ENCODE measurements at regions not wholly inside any gene's neighbourhood (a gene's known extent, or its start where the extent isn't known, plus 50 kb on each side); places are given as distances from the start of the nearest gene placed in this dataset.
"Not testable (repeated sequence)": the region's sequence is repeated elsewhere in the genome, so short reads cannot be mapped to it uniquely, and the experiment has no call there.

DNA sequence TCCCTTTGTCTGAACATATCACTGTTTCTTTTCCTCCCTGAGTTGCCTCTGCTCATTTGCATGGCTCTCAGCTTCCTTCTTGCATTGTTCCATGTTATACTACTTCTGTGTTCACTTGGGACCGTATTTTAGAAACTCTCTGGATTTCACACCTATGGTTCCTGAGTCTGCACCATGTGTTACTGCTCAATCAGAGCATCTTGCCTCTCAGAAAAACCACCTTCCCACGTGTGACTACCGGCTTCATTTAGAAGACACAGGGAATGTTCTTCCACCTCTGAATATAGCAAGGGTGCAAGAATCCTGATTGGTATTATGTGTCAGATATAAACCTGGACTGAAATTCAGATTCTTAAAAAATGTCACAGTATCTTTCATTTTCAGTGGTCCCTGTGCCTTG, 731.2 kb downstream of the TDRD15 start:
- DNase-seq (ENCODE audit: low read depth) = no peak

DNA sequence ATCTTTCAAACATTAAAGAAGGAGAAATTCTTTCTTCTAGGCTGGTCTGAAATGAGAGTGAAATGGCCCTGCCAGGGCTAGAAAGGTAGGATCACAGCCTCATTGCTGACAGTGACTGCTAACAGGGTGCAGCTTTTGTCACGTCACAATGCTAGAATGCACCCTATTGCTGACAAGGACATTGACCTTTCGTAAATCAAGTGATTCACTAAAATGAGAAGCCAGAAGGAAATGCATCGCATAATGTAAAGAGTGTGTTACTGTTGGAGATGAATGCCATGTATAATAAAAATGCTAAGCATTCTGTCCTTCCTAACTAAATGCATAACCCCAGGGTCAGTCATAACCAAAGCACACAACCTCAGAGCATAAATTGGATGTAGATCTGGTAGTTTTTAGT, 732.9 kb downstream of the TDRD15 start:
- DNase-seq (ENCODE audit: low read depth) = no peak

DNA sequence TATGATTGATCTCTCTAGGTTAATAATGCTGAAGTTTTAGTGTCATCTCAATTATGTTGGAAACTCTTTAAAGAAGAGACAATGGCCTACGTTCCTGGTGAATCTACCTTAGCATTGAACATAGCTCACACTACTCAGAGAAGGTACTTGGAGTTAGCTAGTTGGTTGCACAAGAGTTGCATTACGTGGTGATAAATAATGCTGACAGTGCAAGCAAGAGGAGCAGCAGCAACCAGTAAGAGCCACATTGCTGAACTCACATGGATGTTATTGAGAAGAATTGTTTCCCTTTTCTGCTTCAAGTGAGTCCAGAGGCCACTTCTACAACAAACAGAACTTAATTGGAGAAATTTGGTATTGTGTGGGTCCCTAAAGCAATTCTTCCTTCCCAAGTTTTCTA, 737.1 kb downstream of the TDRD15 start:
- DNase-seq (ENCODE audit: low read depth) = no peak

DNA sequence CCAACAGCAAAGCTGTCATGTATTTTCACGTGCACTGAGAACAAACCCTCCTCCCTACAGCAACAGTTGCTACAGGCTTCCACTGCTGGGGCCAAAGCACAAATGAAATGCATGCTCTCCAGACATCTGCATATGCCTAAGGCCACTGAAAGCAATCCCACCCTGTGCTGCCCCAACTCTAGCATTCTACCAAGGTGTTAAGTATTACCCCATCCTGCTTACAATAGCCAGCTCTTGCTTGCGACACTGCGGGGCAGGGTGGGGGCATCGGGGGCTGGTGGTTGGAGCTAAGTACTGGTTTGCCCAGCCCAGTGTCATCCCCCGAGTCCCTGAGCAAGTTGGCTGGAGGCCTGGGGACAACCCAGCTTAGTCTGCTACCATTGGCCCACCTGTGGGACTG, 742.5 kb downstream of the TDRD15 start:
- DNase-seq (ENCODE audit: low read depth) = no peak

DNA sequence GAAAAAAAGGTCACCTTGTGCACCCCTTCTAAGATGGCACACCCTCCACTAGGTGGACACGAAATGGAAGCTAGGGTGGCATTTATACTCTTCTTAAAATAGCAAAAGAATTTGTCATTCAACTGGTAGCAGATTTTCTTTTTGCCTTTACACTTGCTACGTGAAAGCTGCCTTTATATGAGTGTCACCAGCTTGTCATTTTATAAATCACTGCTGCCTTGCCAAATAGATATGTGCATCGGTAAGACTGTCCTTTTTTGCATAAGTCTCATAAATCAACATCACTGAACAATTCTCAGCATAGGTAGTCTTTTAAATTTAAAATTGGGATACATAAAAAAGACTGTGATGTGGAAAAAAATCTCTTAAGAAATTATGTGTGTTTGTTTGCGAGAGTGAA, 764.1 kb downstream of the TDRD15 start:
- no peak for DNase-seq (ENCODE audit: low read depth)

DNA sequence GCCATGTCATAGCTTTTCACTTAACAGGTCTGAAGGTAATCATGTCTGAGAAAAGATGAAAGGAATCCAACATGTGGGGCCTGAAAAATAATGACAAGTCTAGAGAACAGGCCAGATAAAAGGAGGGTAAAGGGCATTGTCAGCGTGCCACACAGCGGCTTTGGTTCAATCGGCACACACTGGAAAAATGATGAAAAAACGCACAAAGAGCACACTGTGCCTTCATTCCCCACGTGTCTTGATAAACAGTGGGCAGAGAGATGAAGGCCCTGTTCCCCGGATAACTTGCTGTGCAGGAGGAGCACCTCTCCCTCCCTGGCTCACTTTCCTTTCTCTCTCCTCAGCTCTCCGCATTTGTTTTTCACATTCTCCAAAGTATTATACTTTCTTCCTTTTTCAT, 766.3 kb downstream of the TDRD15 start:
- DNase-seq (ENCODE audit: low read depth) = no peak

DNA sequence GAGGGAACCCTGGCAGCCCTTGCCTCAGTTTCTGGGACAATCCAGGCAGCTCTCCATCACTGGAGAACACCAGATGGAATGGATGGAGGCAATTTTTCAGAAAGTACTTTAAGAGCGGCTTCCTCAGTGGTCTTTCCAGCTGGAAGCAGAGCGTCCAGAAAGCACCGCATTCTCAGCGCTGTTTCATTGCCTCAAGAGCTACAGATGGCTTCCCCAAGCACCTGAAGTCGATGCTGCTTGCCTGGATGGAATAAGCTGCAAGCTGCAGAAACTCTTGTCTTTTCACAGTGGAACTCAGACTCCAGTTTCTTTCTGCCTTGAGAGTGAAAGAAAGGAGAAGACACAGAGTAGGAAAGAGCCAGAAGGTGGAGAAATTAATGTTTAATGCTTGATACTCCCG, 766.9 kb downstream of the TDRD15 start:
- DNase-seq (ENCODE audit: low read depth) = no peak

DNA sequence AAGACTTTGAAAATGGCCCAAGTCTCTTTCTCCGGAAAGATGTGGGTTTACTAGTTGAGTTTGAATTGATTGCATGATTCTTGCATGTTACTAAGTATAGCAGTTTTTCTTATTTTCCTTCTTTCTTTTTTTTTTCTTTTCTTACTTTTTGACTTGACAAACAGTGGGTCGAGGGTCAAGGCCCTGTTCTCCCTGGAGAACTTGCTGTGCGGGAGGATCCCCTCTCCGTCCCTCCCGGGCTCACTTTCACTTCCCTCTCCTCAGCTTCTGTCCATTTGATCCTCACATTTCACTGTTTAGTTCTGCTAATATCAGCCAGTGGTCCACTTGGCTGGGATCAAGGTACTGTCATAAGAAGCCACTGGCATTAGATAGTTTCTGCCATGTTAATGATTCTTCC, 767.4 kb downstream of the TDRD15 start:
- no peak for DNase-seq (ENCODE audit: low read depth)

DNA sequence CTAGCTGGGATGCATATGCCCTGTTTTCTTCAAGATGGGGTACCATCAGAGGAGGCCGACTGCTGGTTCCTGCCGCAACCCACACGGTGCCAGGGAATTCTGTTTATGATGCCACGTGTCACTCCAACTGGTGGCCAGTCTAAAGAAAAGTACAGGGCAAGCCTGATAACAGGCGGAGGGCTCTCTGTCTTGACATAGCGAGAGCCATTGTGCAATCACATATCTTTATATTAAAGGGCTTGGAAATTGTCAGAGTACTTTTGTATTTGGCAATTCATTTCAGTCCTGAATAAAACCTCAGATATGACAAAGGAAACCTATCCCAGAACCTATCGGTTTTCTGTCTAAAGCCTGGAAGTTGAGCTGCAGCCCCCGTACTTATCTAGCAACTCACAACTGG, 768.4 kb downstream of the TDRD15 start:
- no peak for DNase-seq (ENCODE audit: low read depth)

DNA sequence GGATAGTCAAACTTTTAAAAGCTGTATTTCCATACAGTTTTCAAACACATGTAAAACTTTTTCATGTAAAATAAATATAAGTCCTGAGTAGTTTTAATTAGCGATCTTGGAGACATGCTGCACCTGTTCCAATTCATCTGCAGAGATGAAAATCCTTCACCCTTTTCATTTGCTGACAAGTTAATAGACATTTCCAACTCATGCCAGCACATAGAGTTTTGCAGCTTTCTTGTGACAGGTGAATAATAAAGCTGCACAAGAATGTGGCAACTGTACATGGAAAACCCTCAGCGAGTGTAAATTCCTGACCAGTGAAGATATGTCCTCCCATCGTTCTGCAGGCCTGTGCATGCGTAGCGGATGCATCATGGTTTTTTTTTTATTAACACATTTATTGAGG, 771.4 kb downstream of the TDRD15 start:
- no peak for DNase-seq (ENCODE audit: low read depth)

DNA sequence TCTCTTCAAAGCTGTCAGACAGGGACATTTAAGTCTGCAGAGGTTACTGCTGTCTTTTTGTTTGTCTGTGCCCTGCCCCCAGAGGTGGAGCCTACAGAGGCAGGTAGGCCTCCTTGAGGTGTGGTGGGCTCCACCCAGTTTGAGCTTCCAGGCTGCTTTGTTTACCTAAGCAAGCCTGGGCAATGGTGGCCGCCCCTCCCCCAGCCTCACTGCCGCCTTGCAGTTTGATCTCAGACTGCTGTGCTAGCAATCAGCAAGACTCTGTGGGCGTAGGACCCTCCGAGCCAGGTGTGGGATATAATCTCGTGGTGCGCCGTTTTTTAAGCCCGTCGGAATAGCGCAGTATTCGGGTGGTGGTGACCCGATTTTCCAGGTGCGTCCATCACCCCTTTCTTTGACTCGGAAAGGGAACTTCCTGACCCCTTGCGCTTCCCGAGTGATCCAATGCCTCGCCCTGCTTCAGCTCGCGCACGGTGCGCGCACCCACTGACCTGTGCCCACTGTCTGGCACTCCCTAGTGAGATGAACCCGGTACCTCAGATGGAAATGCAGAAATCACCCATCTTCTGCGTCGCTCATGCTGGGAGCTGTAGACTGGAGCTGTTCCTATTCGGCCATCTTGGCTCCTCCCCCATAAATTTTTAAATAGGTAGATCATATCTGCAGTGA, 785.1 kb downstream of the TDRD15 start:
- DNase-seq (ENCODE audit: low read depth) = not testable (repeated sequence)

DNA sequence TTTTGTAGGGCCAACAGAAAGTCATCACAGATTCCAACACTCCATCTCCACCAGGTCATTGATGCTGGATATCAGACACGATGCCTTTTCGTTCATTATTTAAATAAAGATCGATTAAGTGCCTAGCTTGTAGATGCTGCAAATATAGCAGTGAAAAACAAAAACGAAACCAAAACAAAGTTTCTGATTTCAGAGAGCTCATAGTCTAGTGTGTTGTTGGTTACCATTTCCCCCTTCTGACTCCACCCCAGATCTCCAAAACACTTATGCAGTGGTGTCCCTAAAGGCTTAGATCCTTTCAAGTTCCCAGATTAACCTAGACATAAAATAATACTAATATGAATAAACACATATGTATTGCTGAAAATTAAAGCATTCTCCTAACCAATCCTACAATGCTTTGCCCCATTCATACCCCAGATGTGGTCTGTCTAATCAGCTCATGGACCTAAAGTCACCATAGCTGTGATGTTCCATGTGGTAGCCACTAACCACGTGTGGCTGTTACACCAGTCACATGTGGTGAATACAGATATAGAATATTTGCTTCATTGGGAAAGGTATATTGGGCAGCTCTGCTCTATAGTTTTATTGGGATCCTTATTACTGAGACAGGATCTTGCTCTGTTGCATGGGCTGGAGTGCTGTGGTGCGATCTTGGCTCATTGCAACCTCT, 787.2 kb downstream of the TDRD15 start:
- no peak for DNase-seq (ENCODE audit: low read depth)

DNA sequence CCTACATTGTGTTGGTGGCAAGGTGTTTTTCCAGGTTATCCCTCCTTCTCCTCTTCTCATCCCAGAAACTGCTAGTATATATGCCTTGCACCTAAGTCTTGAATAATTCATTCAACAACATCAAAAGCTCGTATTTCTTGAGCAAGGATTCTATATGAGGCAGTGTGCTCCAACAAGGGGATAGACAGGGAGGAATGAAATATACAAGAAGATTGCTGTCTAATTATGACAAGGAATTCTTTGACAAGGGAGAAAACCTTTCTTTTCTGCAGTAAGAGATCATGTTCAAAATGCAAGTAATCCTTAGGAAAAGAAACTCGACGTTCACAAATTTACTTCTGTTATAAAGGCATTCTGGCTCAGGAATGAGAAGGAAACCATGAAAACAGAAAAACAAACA, 788.6 kb downstream of the TDRD15 start:
- no peak for DNase-seq (ENCODE audit: low read depth)

DNA sequence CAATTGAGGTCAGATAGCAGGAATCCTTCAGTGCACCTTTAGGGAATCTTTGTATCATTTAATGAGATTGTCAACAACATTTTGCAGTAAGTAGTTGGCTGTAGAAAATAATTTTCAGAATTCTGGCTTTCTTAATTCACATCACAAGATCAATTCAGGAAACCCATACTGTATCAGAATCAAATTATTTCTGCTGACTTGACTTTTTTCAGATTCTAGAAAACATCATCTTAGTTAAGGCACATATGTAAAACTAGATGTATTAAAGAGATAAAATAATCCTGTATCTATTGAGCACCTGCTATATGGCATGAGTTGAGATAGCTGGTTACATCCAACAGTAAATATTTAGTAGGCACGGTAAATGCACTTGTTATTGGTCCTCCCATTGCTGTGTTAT, 791.4 kb downstream of the TDRD15 start:
- DNase-seq (ENCODE audit: low read depth) = no peak

DNA sequence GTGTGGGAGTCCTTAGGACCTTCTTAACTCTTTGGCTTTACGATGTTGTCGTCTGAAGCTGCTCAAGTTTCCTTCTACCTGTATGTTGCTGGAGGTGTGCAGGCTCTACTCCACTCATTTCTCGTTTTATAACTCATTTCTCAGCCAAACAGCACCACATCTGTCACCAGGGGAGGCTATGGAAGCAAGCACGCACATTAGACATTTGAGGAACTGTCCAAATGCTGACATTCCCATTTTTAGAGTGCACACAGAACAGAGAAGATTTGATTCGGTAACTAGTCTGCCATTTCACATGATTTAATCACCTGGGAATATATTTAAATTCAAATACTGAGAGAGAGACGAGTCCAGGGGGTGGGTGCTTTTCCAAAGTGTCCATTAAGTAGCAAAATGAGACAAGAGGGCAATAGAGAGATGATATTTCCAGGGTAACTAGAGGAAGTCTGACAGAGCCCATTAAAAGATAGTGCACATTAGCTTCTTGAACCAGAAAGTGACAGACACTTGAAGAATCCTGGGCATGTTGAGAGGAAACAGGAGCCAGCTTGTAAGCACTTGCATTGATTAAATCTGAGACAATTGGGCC, 793.3 kb downstream of the TDRD15 start:
- DNase-seq (ENCODE audit: low read depth) = no peak

DNA sequence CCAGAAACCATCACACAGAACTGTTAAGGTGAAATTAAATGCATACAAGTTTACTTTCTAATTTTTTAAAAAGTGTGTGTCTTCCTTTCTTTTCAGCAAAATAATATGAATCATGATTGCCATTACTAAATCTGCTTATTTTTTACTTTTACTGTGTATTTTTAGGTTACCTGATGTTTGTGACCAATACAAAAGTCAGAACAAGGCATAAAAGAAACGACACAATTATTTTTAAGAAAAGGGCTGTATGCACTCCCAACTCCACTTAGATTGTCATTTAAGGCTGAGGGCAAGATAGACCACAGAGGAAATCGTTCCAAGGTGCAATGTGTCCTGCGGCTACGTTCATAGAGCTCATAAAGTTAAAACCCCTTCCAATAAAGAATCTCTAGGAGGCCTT, 797.0 kb downstream of the TDRD15 start:
- no peak for DNase-seq (ENCODE audit: low read depth)

DNA sequence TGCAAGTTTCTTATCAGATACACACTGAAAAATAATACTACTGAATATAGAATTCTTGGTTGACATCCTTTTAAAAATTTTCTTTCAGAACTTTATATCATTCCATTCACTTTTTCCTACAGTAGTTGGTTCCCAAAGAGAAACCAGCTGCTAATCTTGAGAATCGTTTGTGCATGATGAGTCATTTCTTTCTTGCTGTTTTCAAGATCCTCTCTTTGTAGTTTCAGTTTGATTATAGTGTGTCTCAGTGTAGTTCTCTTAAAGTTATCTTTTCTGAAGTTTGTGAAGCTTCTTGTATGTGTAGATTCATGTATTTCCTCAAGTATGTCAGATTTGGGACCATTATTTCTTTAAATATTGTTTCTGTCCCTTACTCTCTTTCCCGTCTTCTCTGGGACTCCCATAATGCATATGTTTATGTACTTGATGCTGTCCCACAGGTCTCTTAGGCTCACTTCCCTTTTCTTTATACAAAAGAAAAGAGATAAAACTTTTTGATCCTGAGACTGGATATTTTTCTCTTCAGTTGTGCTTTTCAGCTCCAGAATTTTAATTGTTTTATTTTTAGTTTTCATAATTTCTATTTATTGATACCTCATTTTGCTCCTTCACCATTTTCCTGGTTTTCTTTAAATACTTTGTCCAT, 801.0 kb downstream of the TDRD15 start:
- no peak for DNase-seq (ENCODE audit: low read depth)

DNA sequence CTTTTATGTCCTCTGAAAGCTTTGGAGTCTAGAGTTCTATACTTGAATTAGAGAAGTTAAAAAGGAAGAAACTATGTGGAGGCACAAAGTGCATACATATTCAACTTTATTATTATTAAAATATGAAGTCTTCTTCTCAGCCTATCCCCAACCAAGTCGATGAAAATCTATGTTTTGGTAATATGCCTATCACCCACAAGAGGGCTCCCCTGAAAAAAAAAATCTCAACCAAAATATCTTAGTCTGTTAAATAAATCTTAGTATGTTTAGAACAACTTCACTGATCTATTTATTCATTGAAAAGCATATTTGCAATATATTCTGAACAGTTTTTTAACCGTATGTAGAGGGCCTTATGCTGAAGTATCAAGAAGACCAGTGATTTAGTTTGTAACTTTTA, 804.5 kb downstream of the TDRD15 start:
- DNase-seq (ENCODE audit: low read depth) = no peak

DNA sequence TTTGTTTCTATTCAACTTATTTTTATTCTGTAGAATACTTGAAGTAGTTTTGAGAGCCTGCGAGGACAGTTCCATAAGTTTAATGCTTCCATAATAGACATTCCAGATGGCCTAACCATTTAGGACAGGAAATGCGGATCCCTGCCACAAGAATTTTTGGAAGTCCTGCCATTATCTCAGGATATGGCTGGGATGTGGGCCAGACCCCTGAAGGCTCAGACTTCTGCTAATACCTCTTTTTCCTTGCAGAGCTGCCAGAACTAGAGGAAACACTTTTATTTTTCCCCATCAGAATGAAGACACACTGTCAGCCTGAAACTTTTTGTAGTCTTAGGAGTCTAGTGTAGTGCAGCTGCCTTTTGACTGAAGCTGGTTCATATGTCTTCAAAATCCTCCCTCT, 806.5 kb downstream of the TDRD15 start:
- no peak for DNase-seq (ENCODE audit: low read depth)

DNA sequence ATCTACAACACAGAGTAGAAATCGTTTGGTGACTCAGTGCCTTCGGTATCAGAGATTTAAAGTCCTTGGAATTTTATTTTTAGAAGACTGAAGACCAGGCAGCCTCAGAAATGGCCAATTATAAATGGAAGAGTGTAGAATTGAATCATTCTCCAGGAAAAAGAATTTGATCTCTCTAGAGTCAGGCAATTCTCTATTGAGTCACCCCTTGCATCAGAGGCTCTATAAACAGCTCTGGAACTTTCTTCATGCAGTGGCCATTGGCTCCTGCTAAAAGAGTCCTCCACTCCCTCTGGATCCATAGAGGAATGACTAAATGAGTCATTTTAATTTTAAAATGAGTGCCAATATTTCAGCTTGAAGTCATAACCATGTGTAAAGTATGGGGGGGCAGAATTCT, 816.2 kb downstream of the TDRD15 start:
- DNase-seq (ENCODE audit: low read depth) = no peak

DNA sequence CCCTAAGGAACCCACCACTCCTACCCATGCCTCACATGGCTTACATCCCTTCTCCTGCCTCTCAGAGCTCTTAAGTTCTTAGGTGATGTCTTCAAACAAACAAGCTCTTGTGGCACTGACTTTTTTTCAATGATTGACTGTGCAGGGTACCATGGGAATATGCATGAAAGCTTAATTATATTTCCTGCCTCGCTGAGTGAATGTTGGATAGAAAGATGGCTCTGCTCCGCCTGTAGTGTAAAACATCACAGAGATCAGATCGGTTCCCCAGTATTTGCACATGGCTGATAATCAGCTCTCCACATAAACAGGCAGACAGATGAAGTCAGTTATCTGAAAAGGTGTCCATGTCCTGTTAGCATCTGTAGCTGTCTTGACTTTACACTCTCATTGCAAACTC, 820.8 kb downstream of the TDRD15 start:
- no peak for DNase-seq (ENCODE audit: low read depth)

DNA sequence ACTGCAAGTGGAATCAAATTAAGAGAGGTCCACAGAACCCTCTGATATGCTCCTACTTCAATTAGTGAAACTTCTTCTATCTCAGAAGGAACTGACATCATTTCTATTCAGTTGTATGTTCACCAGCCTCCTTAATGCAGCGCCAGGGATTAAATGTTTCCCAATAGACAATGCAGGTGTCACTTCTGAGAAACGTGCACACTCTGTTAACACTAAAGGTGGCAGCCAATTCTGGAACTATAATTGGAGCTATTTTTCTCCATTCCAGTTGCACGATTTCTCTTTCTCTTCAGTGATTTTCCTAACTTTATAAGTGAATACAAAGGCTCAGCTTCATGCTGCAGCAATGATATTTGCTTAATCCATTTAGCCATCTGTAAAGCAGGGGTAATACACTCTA, 821.9 kb downstream of the TDRD15 start:
- DNase-seq (ENCODE audit: low read depth) = no peak

DNA sequence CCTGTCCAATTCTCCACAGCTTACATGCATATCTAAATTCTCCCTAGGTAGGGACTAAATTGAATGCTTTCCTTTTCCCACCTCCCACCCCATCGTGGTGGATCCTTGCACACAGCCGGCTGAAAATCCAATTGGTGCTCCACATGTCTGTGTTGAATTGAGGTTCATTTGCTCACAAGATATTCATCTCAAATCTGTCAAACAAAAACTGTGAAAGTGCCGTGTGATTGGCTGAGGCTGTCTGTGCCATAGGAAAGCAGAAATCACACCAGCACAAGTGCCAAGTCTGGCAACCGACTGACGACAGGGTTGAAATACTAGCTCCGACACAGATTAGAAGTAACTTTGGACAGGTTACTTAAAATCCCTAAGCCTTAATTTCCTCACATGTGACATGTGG, 823.3 kb downstream of the TDRD15 start:
- DNase-seq (ENCODE audit: low read depth) = no peak
